Uterus (tissue), 3 donors: ENCODE measurements at regions not wholly inside any gene's neighbourhood (a gene's known extent, or its start where the extent isn't known, plus 50 kb on each side); places are given as distances from the start of the nearest gene placed in this dataset.

ENCODE experiments used
- DNase-seq, 2 donors: peaks; one replicate each; pipeline ENCODE4 v3.0.0-alpha.2; 2019 to 2020
- H3K27ac ChIP-seq, 2 donors: fragments of 200-600 bp; sonication (generic); 1 replicate in 1 of 2; 2 replicates in 1 of 2; pipeline ENCODE4 v1.5.1; 2016 to 2018
- H3K27me3 ChIP-seq, 2 donors: fragments of 200-600 bp; sonication (generic); one replicate each; pipeline ENCODE4 v1.5.1; 2018 to 2019; ENCODE audit warnings: control low read depth in 1 of 2
- H3K36me3 ChIP-seq, 2 donors: fragments of 200-600 bp; sonication (generic); one replicate each; pipeline ENCODE4 v1.5.1; 2019; ENCODE audit warnings: control low read depth in 1 of 2
- H3K4me1 ChIP-seq, 2 donors: fragments of 200-600 bp; sonication (generic); one replicate each; pipeline ENCODE4 v1.5.1; 2018 to 2019; ENCODE audit warnings: control low read depth in 1 of 2
- H3K4me3 ChIP-seq, 2 donors: fragments of 200-600 bp; sonication (generic); 1 replicate in 1 of 2; 2 replicates in 1 of 2; pipeline ENCODE4 v1.5.1; 2018 to 2019; ENCODE audit warnings: mild to moderate bottlenecking in 1 of 2
- H3K9me3 ChIP-seq, 2 donors: fragments of 200-600 bp; sonication (generic); one replicate each; pipeline ENCODE4 v1.5.1; 2019; ENCODE audit warnings: control low read depth in 1 of 2
- CTCF ChIP-seq, 4 experiments: fragments of 200-600 bp in 2 of 4; fragments of 450-650 bp in 2 of 4; sonication (generic) in 2 of 4; IDR thresholded peaks; one replicate each; pipeline ENCODE4 v1.5.1; 2016 to 2019; ENCODE audit warnings: antibody characterized with exemption in 4 of 4, mild to moderate bottlenecking in 2 of 4, moderate library complexity in 1 of 4
- POLR2A ChIP-seq, 2 donors: fragments of 450-650 bp; IDR thresholded peaks; one replicate each; pipeline ENCODE4 v1.6.1; 2016; ENCODE audit warnings: antibody characterized with exemption in 2 of 2, mild to moderate bottlenecking in 1 of 2, moderate library complexity in 1 of 2
- intact Hi-C: fragments of 100-400 bp; cut with DNase I; formaldehyde crosslinking; loops from one replicate; pipeline ENCODE4 v1.15.1; 2023; ENCODE audit warnings: low total_unique reads
- donor health status: DM: yes; HTN: yes; CAD: no.

GRCh38 chr10:91123261-91123660 lies 97.2 kb upstream of the PCGF5 start:
- Histone ChIP-seq H3K27ac (no peak overlapping the region), H3K4me1 (no peaks in the 10 kb centered on the region), H3K4me3 (no peak overlapping the region), H3K27me3 (no peaks in the 10 kb centered on the region), H3K9me3 (no peaks in the 10 kb centered on the region), H3K36me3 (no peaks in the 10 kb centered on the region)
- TF ChIP-seq POLR2A (IDR thresholded peaks at IDR 0.05), result no peak
- TF ChIP-seq CTCF (IDR thresholded peaks at IDR 0.05), result no peak
- intact Hi-C loops, result no loop called here
- no peak for DNase-seq

- DNase-seq, result no peak
- H3K9me3 ChIP-seq, result no peaks in the 10 kb centered on the region
- no peak overlapping the region for H3K27ac ChIP-seq
- H3K4me3 ChIP-seq, result no peak overlapping the region
- intact Hi-C loops, result no loop called here
- no peaks in the 10 kb centered on the region for H3K27me3 ChIP-seq
- H3K36me3 ChIP-seq, result no peaks in the 10 kb centered on the region
- no peaks in the 10 kb centered on the region for H3K4me1 ChIP-seq
- TF ChIP-seq POLR2A (IDR thresholded peaks at IDR 0.05) (no peak), CTCF (IDR thresholded peaks at IDR 0.05) (no peak)
Observed at GRCh38 chr10:91124016-91124415, 96.4 kb upstream of the PCGF5 start.

GRCh38 chr10:91126471-91126870 lies 94.0 kb upstream of the PCGF5 start:
- no peaks in the 10 kb centered on the region for H3K4me1 ChIP-seq
- no peaks in the 10 kb centered on the region for H3K9me3 ChIP-seq
- intact Hi-C loops, result no loop called here
- DNase-seq, result no peak
- H3K27me3 ChIP-seq, result no peaks in the 10 kb centered on the region
- no peak overlapping the region for H3K4me3 ChIP-seq
- TF ChIP-seq POLR2A (IDR thresholded peaks at IDR 0.05) (no peak), CTCF (IDR thresholded peaks at IDR 0.05) (no peak)
- no peaks in the 10 kb centered on the region for H3K36me3 ChIP-seq
- no peak overlapping the region for H3K27ac ChIP-seq

GRCh38 chr10:91127341-91128082 lies 93.0 kb upstream of the PCGF5 start:
- no peaks in the 10 kb centered on the region for H3K36me3 ChIP-seq
- TF ChIP-seq POLR2A (IDR thresholded peaks at IDR 0.05) (no peak), CTCF (IDR thresholded peaks at IDR 0.05) (no peak)
- H3K27ac ChIP-seq, result no peak overlapping the region
- DNase-seq, result no peak
- H3K27me3 ChIP-seq, result no peaks in the 10 kb centered on the region
- no peak overlapping the region for H3K4me3 ChIP-seq
- no peaks in the 10 kb centered on the region for H3K4me1 ChIP-seq
- intact Hi-C loops, result no loop called here
- no peaks in the 10 kb centered on the region for H3K9me3 ChIP-seq

GRCh38 chr10:91135113-91135512 lies 85.3 kb upstream of the PCGF5 start:
- no peak for DNase-seq
- Histone ChIP-seq H3K27ac (no peak overlapping the region), H3K4me1 (no peaks in the 10 kb centered on the region), H3K36me3 (no peaks in the 10 kb centered on the region), H3K27me3 (no peaks in the 10 kb centered on the region), H3K4me3 (no peak overlapping the region), H3K9me3 (no peaks in the 10 kb centered on the region)
- intact Hi-C loops, result no loop called here
- TF ChIP-seq CTCF (IDR thresholded peaks at IDR 0.05) (no peak), POLR2A (IDR thresholded peaks at IDR 0.05) (no peak)
